ENCODE measurements at regions not wholly inside any gene's neighbourhood (a gene's known extent, or its start where the extent isn't known, plus 50 kb on each side); places are given as distances from the start of the nearest gene placed in this dataset.

GRCh38 chr1:30419831-30420230, 303.6 kb downstream of the MATN1 start:
- Histone ChIP-seq H3K4me1 (ENCODE audit: insufficient read depth) (no peaks in the 10 kb centered on the region), H3K27me3 (no peaks in the 10 kb centered on the region), H3K27ac (no peak overlapping the region), H3K9me3 (no peaks in the 10 kb centered on the region), H3K4me3 (no peak overlapping the region), H3K36me3 (no peaks in the 10 kb centered on the region)
- peak in 1 of 5 donors; percentile 1 for DNase-seq
- TF ChIP-seq EP300 (IDR thresholded peaks at IDR 0.05): no peak
- TF ChIP-seq POLR2A (IDR thresholded peaks at IDR 0.05): no peak
- intact Hi-C loops (cut with DNase I): no loop called here
- WGBS, 3 donors: 69 to 76% (median 75%) methylated on average over 5 of the region's 5 CpGs

- no peak overlapping the region for H3K27ac ChIP-seq
- H3K4me1 ChIP-seq (ENCODE audit: insufficient read depth): no peaks in the 10 kb centered on the region
- no peaks in the 10 kb centered on the region for H3K27me3 ChIP-seq
- no peaks in the 10 kb centered on the region for H3K36me3 ChIP-seq
- H3K9me3 ChIP-seq: no peaks in the 10 kb centered on the region
- 83 to 96% (median 94%) methylated on average over 7 of the region's 7 CpGs for WGBS, 3 donors
- TF ChIP-seq EP300 (IDR thresholded peaks at IDR 0.05): no peak
- no peak for TF ChIP-seq POLR2A (IDR thresholded peaks at IDR 0.05)
- TF ChIP-seq CTCF (IDR thresholded peaks at IDR 0.05): no peak
- H3K4me3 ChIP-seq: no peak overlapping the region
- intact Hi-C loops (cut with DNase I): no loop called here
- DNase-seq: peak in 1 of 5 donors; percentile 1
Measured at GRCh38 chr1:30418939-30419720, 304.3 kb downstream of the MATN1 start.

GRCh38 chr1:30418061-30418938, 305.1 kb downstream of the MATN1 start:
- no peak overlapping the region for H3K4me3 ChIP-seq
- WGBS, 3 donors: 62 to 63% (median 62%) methylated on average over 10 of the region's 10 CpGs
- no peak overlapping the region for H3K27ac ChIP-seq
- H3K9me3 ChIP-seq: no peaks in the 10 kb centered on the region
- TF ChIP-seq CTCF (IDR thresholded peaks at IDR 0.05) (no peak), EP300 (IDR thresholded peaks at IDR 0.05) (no peak), POLR2A (IDR thresholded peaks at IDR 0.05) (no peak)
- intact Hi-C loops (cut with DNase I): no loop called here
- no peaks in the 10 kb centered on the region for H3K4me1 ChIP-seq (ENCODE audit: insufficient read depth)
- H3K36me3 ChIP-seq: no peaks in the 10 kb centered on the region
- H3K27me3 ChIP-seq: no peaks in the 10 kb centered on the region
- DNase-seq: peak in 1 of 5 donors; percentile 1

- intact Hi-C loops (cut with DNase I): no loop called here
- Histone ChIP-seq H3K4me3 (no peak overlapping the region), H3K9me3 (no peaks in the 10 kb centered on the region), H3K36me3 (no peaks in the 10 kb centered on the region), H3K27ac (no peak overlapping the region), H3K4me1 (ENCODE audit: insufficient read depth) (no peaks in the 10 kb centered on the region), H3K27me3 (no peaks in the 10 kb centered on the region)
- 73 to 82% (median 78%) methylated on average over 3 of the region's 3 CpGs for WGBS, 3 donors
- DNase-seq: peak in 1 of 5 donors; percentile 3
- TF ChIP-seq POLR2A (IDR thresholded peaks at IDR 0.05): no peak
- no peak for TF ChIP-seq EP300 (IDR thresholded peaks at IDR 0.05)
- no peak for TF ChIP-seq CTCF (IDR thresholded peaks at IDR 0.05)
Measured at GRCh38 chr1:30417701-30418046, 305.7 kb downstream of the MATN1 start.

Measured in ovary (tissue), 7 donors.